Stromal cell of bone marrow (primary cell): ENCODE measurements at regions not wholly inside any gene's neighbourhood (a gene's known extent, or its start where the extent isn't known, plus 50 kb on each side); places are given as distances from the start of the nearest gene placed in this dataset.
A peak's percentile ranks its signal among the peaks of the same experiment; 100 is the strongest.
"Not testable (repeated sequence)": the region's sequence is repeated elsewhere in the genome, so short reads cannot be mapped to it uniquely, and the experiment has no call there.

Source experiments
- DNase-seq: peaks from one replicate; pipeline ENCODE4 v3.0.0-alpha.2; 2012; ENCODE audit warnings: low read depth

DNA sequence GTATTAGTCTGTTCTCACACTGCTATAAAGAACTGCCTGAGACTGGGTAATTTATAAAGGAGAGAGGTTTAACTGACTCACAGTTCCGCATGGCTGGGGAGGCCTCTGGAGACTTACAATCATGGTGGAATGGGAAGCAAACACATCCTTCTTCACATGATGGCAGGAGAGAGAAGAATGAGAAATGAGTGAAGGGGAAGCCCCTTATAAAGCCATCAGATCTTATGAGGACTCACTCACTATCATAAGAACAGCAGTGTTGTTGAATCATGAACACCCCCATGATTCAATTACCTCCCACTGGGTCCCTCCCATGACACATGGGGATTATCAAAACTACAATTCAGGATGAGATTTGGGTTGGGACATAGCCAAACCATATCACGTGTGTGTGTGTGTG is 1764.4 kb upstream of the SEL1L start:
- not testable (repeated sequence) for DNase-seq

DNA sequence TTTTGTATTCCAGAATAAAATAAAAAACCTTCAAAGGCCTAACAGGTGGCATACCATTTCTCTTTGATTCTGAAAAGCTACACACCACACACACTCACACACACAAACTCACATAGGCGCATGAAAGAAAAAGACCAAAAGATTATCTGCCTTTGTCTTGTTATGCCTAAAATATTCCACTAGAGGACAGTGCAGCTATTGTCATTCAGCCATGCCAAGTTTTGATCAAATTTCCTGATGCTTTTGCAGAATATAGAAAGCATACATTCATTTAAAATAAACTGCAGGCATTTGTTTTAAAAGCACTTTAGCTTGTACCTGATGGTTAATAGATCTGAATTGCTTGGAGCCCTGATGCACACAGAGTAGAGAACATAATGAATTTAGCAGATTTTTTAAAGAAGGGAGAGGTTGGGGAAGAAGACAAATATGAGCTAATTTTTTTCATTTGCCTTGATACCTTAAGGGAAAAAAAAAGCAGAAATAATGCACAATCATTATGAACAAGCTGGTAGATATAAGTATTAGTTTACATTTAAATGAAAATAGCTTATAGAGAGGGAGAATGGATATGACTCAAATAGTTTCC is 1766.9 kb upstream of the SEL1L start:
- DNase-seq: no peak

DNA sequence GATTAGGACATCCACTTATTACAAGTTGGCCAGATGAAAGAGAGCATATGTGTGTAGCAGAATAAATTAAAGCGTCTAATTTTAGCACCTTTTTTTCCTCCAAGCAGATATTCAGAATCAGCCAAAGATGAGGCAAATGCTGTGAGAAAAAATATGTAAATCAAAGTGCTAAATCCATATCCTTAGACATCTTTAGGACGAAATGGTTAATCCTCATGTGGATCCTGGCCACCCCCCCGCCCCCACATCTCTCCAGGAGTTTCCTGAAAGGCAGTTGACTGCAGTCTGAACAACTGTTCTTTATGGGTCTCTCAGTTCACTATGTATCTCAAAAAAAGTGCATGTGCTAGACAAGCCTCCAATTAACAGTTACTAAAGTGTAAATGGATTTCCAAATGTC is 1768.1 kb upstream of the SEL1L start:
- DNase-seq: no peak

DNA sequence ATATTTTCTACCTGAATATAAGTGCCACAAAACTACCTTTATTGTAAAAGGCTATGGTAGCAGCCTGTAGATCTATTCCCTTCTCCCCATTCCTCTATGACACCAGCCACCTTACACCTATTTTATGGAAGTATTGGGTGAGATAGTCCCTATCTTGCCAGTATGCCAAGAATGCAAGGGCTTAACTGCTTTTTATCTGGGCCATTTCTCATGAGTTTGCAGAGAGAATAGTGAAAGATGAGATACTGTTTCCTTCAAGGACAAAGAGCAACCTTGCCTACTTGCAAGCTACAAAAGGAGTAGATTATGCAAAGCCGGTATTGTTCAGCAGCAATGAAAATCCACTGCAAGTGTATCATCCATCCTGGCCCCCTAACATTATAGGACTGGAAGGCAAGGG is 1775.6 kb upstream of the SEL1L start:
- DNase-seq: no peak

DNA sequence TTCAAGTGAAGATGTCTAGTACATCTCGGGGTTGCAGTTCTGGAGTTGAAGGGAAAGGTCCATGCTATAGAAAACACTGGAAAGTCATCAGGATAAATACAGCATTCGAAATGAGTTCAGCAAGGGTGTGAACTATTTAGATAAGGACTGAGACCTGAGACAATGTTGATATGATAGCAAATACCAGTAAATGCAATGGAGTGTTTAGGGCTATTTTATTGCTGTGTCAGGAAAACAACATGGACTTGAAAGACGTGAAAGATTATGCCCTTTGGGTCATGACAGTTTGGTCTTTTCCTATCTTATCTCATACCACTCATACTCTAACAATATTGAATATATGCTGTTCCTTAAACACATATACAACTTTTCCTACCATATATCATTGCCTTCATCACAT is 1776.2 kb upstream of the SEL1L start:
- DNase-seq: no peak

DNA sequence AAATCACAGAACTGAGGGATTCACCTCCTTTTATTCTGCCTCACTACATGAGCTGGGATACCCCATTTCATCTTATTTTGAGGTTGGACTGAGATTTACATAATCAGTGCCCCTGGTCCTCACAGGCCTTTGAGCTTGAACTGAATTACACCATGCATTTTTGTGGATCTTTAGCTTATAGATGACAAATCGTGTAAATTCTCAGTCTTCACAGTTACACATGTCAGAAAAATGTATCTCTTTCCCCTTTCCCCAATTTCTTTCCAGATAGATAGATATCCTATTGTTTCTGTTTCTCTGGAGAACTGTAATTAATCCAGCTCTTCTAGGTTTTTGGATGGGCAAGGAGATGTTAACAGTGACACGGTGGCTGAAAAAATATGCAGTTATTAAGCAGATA is 1778.9 kb upstream of the SEL1L start:
- no peak for DNase-seq

DNA sequence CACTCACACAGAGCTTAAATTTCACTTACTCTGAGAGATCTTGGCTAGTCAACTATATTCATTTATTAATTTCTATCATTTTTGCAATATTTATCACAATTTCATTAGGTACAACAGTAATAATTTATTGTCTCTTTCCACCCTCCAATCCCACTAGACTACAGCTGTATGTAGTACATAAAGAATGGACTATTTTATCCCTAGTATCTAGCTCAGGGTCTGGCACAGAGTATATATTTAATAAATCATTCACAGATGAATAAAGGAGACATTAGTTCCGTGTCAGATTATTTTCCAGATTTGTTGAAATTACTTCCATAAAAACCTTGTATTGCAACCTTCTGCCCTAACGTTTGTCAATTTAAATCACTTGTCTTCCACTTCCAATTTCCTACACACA is 1781.1 kb upstream of the SEL1L start:
- DNase-seq: no peak

DNA sequence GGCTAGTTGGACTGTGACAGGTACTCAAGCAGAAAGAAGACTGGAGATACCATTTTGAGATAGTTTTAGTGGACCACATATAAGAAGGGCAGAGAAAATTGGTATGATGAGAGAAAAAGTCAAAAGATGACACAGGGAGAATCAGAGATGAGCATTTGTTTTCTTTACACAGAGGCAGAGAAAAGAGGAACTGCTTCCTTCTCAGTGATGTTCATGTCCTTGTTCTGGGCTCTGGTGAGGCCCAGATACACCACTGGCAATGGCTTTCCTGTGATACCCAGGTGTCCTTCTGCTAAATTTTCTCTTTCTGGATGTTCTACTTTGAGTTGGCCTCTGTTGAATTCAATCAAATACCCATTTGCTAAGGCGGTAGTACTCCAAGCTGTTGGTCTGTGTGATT is 1782.7 kb upstream of the SEL1L start:
- DNase-seq: no peak

DNA sequence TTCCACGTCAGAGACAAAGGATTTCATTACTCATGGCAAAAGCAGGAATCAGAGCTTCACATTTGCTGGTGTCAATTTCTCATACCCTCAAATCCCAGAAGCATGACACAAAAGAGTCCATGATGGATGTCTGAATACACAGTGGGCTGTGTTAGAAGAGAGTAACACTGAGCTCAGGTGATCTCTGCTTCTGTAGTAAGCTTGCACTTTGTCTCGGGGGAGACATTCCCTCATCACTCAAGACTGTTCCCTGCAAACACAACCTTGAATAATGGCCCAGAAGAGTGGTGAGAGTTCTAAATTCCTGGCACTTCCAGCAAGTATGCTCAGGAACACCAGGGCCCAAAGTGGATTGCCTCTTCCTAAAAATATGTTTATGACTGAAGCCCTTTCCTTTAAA is 1787.2 kb upstream of the SEL1L start:
- no peak for DNase-seq

DNA sequence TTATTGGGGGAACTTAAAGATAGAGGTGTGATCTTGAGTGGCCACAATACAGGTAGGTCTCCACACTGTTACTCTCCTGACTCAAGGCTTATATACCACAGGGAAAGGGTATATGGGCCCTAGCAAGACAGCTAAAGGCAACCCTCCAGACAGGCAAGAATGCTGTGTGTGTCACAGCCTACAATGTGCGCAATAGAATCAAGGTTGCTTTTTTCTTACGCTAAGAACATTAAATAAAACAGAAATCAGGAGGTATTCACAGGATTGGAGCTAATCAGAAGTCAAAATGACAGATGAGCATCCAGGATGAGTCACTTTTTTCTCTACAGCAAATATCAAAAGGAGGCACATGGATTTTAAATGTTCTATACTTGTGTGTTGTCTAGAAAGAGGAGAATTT is 1797.9 kb upstream of the SEL1L start:
- DNase-seq: no peak

DNA sequence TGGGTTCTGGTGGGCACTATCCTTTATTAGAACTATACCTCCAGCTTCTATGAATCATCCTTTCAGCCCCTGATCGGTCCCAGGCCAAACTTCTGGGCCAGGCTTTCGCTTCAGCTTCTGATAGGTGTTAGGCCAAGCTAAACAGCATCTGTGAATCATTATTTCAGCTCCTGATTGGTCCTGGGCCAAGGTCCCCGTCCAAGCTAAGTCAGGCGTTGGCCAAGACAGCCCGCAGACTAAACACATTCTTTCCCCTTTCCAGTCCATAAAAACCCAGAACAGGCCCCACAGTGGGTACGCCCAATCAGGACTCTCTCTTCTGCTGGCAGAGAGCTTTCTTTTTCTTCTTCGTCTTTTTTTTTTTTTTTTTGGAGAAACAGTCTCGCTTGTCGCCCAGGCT is 1808.9 kb upstream of the SEL1L start:
- DNase-seq: peak; percentile 59

DNA sequence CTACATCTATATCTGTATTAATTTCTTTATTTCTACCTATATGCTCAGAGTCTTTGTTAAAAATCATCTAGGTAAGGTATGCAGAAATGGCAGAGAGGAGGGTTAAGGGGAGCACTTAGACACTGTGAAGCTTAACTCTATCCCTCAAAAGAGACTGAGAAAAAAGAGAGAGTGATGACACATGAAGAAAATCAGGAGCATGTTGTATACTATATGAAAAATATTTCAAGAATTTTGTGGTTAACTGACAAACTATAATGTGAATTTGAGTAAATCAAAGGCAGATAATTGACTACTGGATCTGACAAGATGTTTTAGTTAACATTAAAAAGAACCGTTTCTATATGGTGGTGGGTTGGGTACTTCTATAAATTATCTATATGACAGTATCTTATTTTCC is 1814.2 kb upstream of the SEL1L start:
- DNase-seq: no peak

DNA sequence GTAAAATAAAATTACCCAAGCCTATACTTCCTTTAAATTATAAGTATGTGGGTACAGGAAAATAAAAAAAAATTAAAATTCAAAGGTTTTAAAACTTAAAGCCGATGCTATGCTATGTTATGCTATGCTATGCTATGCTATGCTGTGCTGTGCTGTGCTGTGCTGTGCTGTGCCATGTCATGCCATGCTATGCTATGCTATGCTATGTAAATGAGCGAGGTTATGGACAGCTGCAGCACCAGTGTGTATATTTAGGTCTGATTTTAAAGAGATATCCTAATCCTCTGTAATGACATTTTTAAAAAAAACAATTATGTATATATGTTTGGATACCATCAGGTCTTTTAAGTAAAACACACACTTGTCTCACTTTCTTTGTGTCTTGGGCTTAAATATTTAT is 1822.0 kb upstream of the SEL1L start:
- DNase-seq: no peak

DNA sequence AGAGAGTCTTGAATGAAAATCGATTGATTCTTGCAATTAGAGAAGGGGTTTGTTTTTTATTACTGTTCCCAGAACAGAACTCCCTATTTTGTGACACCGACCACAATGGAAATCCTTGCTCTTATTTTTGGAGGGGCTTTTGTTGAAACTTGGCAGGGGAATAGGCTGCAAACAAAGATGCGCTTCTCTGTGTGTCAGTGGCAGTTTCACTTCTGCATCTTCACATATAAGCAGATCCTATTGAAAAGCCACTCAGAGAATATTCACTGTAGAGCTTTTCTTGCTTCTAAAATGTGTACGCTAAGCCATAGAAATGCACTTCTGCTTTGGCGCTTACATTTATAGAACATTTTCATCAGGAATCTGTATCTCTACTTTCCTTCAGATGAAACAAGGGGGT is 1822.4 kb upstream of the SEL1L start:
- DNase-seq: no peak

DNA sequence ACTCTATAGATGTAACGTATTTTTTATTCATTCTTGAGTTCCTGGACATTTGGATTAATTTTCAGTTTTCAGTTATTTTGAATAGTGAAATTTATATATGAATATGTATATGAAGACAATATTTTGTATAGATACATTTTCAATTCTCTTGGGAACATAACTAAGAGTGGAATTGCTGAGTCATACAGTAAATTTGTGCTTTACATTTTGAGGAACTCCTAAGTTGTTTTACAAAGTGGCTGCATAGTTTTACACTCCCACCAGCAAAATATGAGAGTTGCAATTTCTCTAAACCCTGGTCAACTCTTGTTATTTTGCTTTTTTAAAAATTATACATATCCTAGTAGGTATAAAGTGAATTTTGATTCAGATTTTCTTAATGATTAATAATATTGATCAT is 1838.6 kb upstream of the SEL1L start:
- no peak for DNase-seq

DNA sequence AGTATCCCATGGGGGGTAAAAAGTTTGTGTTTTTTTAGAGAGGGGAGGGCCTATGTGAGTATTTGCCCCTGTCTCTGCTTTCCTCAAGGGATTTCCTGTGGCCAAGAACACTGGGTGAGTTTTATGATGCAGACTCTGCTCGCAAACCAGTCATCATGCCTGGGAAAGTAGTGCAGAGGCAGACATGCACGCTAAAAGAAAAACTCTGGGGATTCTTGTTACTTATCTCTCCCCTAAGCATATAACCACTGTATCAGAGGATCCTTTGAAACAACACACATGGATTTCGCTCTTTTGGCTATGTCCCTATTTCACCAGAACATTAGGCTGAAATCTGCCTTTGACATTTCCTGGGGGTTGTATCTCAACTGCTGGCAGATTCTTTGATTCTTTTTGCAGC is 1845.8 kb upstream of the SEL1L start:
- peak; percentile 44 for DNase-seq

DNA sequence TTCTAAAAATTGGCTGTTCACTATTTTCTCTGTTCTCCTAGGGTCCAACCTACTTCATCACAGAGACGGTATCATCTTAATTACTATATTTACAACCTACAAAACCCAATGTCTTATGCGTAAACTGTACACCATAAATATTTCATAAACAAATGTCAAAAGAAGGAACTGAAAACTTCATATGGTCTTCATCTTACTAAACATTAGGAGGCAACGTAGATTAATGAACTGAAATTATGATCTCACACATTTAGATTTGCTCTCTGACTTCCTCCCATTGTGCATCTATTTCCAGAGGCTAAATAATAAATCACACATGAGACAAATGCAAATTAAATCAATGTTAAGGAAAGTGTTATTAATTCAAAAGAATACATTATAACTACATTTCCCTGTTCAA is 1850.6 kb upstream of the SEL1L start:
- no peak for DNase-seq

DNA sequence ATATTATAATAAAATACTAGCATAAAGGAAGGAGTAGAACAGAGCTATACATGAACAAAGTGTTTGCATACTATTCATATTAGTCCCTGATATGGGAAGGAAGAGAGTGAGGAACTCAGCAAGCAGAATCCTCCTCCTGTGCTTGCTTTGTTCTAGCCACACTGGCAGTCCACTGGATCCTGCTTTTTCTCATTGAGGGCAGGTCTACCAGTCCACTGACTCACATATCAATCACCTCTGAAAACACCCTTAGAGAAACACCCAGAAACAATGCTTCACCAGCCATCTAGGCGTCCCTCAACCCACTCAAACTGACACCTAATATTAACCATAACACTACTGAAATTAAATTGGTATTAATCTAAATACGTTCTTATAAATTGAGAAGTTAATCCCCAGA is 1861.7 kb upstream of the SEL1L start:
- DNase-seq: no peak

DNA sequence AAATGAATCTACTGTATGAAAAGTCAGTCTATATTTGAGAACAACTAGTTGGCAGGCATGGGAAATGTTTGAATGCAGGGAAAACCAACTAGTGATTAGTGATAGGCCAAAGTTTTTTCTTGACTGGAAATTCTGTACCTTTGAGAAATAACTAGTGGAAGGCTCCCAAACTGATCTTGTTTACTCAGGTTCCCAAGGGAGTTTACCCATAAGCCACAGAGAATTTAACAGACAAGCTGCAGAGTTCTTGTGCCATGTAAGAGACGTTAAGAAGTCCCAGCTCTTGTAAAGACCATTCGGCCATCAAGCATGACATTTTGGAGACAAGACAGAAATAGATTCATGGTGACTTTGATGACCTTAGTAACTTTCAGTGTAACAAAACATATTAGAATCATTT is 1882.8 kb upstream of the SEL1L start:
- no peak for DNase-seq

DNA sequence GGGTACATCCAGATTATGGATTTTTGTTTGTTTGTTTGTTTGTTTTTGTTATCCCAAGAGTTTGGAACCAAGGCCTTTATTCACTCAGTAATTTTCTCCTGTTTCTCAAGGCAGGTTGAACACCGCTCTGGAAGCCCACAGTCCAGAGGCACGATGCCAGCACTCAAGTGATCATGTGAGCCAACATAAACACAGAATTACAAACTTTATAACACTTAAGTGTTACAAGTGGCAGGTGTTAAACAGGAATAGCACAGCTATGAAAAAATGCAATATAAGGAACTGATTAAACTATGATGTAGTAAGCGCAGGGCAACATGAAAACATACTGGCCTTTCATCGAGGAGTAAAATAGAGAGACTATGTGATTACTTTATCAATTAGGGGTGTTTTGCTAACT is 1885.8 kb upstream of the SEL1L start:
- DNase-seq: no peak

DNA sequence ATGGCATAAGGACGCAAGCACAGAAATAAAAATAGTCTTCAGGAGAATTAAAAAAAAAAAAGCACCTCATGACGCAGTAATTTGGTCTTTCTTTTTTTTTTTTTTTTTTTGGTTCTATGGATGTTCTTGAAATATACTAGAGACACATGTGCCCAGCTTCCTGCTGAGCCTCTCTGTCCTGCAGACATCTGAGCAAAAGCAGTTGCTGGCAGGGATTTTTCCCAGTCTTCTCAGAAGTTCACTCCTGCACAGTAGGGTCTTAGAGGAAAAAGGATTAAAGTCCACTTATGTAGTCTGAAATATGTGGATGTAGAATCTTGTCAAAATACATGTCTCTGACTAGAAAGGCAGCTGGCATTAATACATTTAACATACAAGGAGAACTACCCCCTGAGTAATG is 1888.1 kb upstream of the SEL1L start:
- no peak for DNase-seq

DNA sequence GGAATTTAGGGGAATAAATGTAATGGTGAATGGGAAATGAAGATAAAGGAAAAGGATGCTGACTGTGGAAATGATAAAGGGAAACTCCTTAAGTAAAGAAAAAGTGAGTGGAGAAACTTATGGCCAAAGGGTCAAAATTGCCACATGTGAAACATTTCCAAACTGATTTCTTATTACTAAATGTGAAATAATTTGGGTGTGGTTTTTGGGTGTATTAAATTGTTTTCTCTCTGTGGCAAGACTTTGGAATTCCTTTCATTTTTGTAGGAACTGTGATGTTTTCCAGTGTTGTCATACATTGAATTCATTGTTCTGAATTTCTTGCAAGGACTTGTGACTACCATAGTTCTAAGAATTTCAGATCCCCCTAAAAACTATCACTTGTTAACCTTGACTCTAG is 1891.5 kb upstream of the SEL1L start:
- peak; percentile 17 for DNase-seq

DNA sequence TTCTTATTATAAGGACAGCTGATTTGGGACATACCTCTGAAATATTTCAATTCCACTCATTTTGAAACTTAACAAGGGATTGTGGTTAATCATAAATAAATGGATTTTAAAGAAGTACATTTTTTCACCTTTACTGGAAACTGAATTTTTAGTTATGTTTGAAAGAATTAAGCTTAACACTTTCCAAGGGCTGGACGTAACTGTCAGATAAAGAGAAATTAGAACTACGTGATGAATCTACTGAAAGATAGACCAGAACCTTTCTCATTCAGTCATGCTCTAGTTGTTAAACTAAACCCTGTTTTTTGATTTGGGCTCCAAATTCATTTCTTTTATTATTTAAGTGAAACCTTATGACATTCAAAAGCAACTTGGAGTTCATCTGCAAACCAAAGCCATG is 1892.1 kb upstream of the SEL1L start:
- no peak for DNase-seq

DNA sequence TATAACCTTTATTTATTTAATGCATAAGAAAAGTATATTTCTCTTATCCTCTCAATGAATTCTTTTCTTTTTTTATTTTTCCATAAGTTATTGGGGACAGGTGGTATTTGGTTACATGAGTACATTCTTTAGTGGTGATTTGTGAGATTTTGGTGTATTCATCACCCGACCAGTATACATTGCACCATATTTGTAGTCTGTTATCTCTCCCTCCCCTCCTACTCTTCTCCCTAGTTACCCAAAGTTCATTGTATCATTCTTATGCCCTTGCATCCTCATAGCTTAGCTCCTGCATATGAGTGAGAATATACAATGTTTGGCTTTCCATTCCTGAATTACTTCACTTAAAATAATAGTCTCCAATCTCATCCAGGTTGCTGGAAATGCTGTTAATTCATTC is 1900.0 kb upstream of the SEL1L start:
- DNase-seq: no peak

DNA sequence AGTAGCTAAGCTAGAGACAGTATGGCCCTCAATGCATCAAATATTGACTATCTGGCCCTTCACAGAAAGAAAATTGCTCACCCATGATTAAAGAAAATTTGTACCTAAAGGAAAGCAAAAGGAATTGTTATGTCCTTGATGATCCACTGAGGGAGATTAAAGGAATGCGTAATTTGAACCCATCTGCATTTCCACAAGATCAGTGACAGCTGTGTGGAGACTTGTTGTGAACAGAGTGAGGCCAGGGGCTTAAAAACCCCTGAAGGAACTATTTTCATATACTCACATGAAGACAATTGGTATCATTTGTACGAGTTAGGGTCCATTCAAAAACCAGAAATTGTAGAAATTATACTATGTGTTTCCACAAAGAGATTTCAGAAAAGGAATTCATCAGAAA is 1908.1 kb upstream of the SEL1L start:
- no peak for DNase-seq
